Uterus (tissue), 3 donors: ENCODE measurements at regions not wholly inside any gene's neighbourhood (a gene's known extent, or its start where the extent isn't known, plus 50 kb on each side); places are given as distances from the start of the nearest gene placed in this dataset.

ENCODE experiments used
- DNase-seq, 2 donors: peaks; one replicate each; pipeline ENCODE4 v3.0.0-alpha.2; 2019 to 2020
- H3K27ac ChIP-seq, 2 donors: fragments of 200-600 bp; sonication (generic); 1 replicate in 1 of 2; 2 replicates in 1 of 2; pipeline ENCODE4 v1.5.1; 2016 to 2018
- H3K27me3 ChIP-seq, 2 donors: fragments of 200-600 bp; sonication (generic); one replicate each; pipeline ENCODE4 v1.5.1; 2018 to 2019; ENCODE audit warnings: control low read depth in 1 of 2
- H3K36me3 ChIP-seq, 2 donors: fragments of 200-600 bp; sonication (generic); one replicate each; pipeline ENCODE4 v1.5.1; 2019; ENCODE audit warnings: control low read depth in 1 of 2
- H3K4me1 ChIP-seq, 2 donors: fragments of 200-600 bp; sonication (generic); one replicate each; pipeline ENCODE4 v1.5.1; 2018 to 2019; ENCODE audit warnings: control low read depth in 1 of 2
- H3K4me3 ChIP-seq, 2 donors: fragments of 200-600 bp; sonication (generic); 1 replicate in 1 of 2; 2 replicates in 1 of 2; pipeline ENCODE4 v1.5.1; 2018 to 2019; ENCODE audit warnings: mild to moderate bottlenecking in 1 of 2
- H3K9me3 ChIP-seq, 2 donors: fragments of 200-600 bp; sonication (generic); one replicate each; pipeline ENCODE4 v1.5.1; 2019; ENCODE audit warnings: control low read depth in 1 of 2
- POLR2A ChIP-seq, 2 donors: fragments of 450-650 bp; IDR thresholded peaks; one replicate each; pipeline ENCODE4 v1.6.1; 2016; ENCODE audit warnings: antibody characterized with exemption in 2 of 2, mild to moderate bottlenecking in 1 of 2, moderate library complexity in 1 of 2
- intact Hi-C: fragments of 100-400 bp; cut with DNase I; formaldehyde crosslinking; loops from one replicate; pipeline ENCODE4 v1.15.1; 2023; ENCODE audit warnings: low total_unique reads
- TF ChIP-seq, protein P1 (sequence below), 4 experiments: fragments of 200-600 bp in 2 of 4; fragments of 450-650 bp in 2 of 4; sonication (generic) in 2 of 4; IDR thresholded peaks; one replicate each; pipeline ENCODE4 v1.5.1; 2016 to 2019; ENCODE audit warnings: antibody characterized with exemption in 4 of 4, mild to moderate bottlenecking in 2 of 4, moderate library complexity in 1 of 4
- donor health status: DM: yes; HTN: yes; CAD: no.

DNA sequence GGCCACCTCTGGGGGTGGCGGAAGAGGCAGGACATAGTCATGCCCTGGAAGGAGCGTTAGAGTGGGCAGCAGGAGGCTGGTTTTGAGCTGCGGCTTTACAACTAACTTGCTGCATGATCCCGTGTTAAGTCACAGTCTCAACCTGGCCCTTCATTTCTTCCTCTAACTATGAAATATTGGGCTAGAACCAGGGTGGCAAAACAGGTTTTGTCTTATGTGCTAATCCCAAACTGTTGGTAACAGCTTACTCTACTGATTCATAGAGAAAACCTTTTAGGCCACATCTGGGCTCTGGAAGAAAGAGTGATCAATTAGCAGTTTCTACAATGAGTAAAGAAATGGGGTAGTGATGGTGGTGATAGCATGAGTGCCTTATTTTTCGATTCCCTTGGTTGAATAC, 74.1 kb upstream of the CLINT1 start:
- no peaks in the 10 kb centered on the region for H3K27me3 ChIP-seq
- no peaks in the 10 kb centered on the region for H3K36me3 ChIP-seq
- H3K4me3 ChIP-seq, result no peak overlapping the region
- TF ChIP-seq, protein P1, sequence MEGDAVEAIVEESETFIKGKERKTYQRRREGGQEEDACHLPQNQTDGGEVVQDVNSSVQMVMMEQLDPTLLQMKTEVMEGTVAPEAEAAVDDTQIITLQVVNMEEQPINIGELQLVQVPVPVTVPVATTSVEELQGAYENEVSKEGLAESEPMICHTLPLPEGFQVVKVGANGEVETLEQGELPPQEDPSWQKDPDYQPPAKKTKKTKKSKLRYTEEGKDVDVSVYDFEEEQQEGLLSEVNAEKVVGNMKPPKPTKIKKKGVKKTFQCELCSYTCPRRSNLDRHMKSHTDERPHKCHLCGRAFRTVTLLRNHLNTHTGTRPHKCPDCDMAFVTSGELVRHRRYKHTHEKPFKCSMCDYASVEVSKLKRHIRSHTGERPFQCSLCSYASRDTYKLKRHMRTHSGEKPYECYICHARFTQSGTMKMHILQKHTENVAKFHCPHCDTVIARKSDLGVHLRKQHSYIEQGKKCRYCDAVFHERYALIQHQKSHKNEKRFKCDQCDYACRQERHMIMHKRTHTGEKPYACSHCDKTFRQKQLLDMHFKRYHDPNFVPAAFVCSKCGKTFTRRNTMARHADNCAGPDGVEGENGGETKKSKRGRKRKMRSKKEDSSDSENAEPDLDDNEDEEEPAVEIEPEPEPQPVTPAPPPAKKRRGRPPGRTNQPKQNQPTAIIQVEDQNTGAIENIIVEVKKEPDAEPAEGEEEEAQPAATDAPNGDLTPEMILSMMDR (IDR thresholded peaks at IDR 0.05), result no peak
- TF ChIP-seq POLR2A (IDR thresholded peaks at IDR 0.05), result no peak
- H3K9me3 ChIP-seq, result no peaks in the 10 kb centered on the region
- no peak for DNase-seq
- H3K4me1 ChIP-seq, result no peaks in the 10 kb centered on the region
- intact Hi-C loops, result no loop called here
- no peak overlapping the region for H3K27ac ChIP-seq

DNA sequence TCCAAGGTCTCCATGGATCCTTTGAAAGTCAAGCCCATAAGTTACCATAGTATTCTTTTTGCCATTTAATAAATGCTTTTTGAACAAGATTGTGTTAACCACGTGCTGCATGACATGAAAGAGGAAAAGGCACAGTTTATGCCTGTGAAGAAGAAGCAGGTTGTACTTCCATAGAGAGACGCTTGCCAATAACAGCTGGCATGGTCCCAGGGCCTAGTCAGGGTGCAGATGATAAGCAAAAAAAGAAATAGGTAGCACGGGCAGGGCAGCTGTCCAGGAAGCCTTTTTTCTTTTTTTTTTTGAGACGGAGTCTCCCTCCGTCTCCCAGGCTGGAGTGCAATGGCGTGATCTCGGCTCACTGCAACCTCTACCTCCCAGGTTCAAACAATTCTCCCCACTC, 71.8 kb upstream of the CLINT1 start:
- H3K36me3 ChIP-seq, result no peaks in the 10 kb centered on the region
- H3K9me3 ChIP-seq, result no peaks in the 10 kb centered on the region
- no peak for DNase-seq
- intact Hi-C loops, result no loop called here
- H3K4me3 ChIP-seq, result no peak overlapping the region
- H3K27me3 ChIP-seq, result no peaks in the 10 kb centered on the region
- TF ChIP-seq, protein P1 (IDR thresholded peaks at IDR 0.05), result no peak
- TF ChIP-seq POLR2A (IDR thresholded peaks at IDR 0.05), result no peak
- no peak overlapping the region for H3K27ac ChIP-seq
- no peaks in the 10 kb centered on the region for H3K4me1 ChIP-seq

DNA sequence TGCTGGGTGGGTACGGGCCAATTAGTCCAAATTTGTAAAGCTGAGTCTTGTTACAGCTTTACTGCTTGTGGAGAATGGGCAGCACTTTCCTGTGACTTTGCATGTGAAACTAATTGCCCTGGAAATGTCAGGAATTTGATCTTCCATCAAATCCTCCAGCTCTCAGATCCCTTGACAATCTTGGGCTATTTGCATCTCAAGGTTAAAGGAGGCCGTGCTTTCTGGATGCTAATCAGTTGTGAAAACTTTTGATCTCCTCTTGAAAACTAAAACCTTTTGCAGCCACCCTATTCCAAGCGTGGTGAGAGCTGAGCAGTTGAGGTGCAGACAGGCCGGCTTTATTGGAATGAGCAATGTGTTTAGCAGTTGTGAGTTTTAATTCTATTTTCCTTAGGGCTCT, 68.0 kb upstream of the CLINT1 start:
- H3K4me3 ChIP-seq, result no peak overlapping the region
- H3K9me3 ChIP-seq, result no peaks in the 10 kb centered on the region
- H3K36me3 ChIP-seq, result no peaks in the 10 kb centered on the region
- H3K27ac ChIP-seq, result no peak overlapping the region
- no peaks in the 10 kb centered on the region for H3K27me3 ChIP-seq
- no peaks in the 10 kb centered on the region for H3K4me1 ChIP-seq
- intact Hi-C loops, result no loop called here
- no peak for DNase-seq
- TF ChIP-seq, protein P1 (IDR thresholded peaks at IDR 0.05), result no peak

DNA sequence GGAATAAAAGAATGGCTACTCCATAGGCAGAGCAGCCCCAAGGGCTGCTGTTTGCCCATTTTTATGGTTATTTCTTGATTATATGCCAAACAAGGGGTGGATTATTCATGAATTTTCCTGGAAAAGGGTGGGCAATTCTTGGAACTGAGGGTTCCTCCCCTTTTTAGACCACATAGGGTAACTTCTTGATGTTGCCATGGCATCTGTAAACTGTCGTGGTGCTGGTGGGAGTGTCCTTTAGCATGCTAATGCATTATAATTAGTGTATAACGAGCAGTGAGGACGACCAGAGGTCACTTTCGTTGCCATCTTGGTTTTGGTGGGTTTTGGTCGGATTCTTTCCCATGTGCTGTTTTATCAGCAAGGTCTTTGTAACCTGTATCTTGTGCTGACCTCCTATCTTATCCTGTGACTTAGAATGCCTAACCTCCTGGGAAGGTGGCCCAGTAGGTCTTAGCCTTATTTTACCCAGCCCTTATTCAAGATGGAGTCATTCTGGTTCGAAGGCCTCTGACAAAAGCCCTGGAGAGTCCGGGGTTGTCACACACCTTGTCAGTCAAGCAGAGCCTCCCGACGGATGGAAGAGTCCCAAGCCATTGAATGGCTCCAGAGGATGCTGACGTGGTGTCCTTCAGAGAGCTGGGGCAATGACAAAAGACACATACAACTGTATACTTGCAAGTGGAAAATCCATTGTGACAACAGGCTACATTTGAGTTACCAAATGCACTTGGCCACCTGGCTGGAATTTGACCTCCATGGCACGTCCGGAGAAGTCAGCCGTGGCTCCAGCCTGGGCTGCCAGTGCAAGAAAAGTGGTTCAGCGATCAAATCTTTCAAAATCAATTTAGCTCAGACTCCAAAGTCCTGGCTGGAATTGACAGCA, 67.1 kb upstream of the CLINT1 start:
- intact Hi-C loops, result no loop called here
- Histone ChIP-seq H3K36me3 (no peaks in the 10 kb centered on the region), H3K4me1 (no peaks in the 10 kb centered on the region), H3K27me3 (no peaks in the 10 kb centered on the region), H3K9me3 (no peaks in the 10 kb centered on the region), H3K4me3 (no peak overlapping the region), H3K27ac (no peak overlapping the region)
- no peak for DNase-seq
- TF ChIP-seq, protein P1 (IDR thresholded peaks at IDR 0.05), result no peak
- no peak for TF ChIP-seq POLR2A (IDR thresholded peaks at IDR 0.05)

DNA sequence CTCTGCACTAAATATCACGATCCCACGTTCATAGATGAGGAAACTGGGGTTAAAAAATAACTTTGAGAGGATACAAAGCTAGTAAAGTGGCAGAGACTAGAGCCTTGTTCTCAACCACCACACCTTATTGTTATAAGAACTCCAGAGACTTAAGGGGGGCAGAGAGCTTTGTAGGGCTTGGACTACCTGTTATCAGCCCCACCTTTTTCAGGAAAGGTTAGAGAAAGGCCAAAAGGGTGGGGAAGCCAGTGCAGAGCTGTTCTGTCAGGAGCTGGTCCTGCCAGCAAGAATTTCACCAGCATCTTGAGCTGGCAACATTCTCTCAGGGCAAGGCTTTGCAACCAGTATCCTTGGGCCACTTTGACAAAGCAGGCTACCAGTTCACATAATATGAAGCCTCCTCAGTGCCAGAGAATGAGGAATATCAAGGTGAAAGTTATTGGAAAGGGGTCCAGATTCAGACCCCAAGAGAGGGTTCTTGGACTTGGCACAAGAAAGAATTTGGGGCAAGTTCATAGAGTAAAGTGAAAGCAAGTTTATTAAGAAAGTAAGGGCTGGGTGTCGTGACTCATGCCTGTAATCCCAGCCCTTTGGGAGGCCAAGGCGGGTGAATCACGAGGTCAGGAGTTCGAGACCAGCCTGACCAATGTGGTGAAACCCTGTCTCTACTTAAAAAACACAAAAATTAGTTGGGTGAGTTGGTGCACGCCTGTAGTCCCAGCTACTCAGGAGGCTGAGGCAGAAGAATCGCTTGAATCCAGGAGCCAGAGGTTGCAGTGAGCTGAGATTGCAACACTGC, 66.2 kb upstream of the CLINT1 start:
- Histone ChIP-seq H3K27ac (no peak overlapping the region), H3K4me1 (no peaks in the 10 kb centered on the region), H3K36me3 (no peaks in the 10 kb centered on the region), H3K27me3 (no peaks in the 10 kb centered on the region), H3K9me3 (no peaks in the 10 kb centered on the region), H3K4me3 (no peak overlapping the region)
- no peak for TF ChIP-seq POLR2A (IDR thresholded peaks at IDR 0.05)
- TF ChIP-seq, protein P1 (IDR thresholded peaks at IDR 0.05), result no peak
- no peak for DNase-seq
- intact Hi-C loops, result no loop called here
